ENCODE measurements at regions not wholly inside any gene's neighbourhood (a gene's known extent, or its start where the extent isn't known, plus 50 kb on each side); places are given as distances from the start of the nearest gene placed in this dataset.

GRCh38 chr1:164971391-164971790 is 385.1 kb downstream of the LMX1A start:
- H3K4me3 ChIP-seq (ENCODE audit: low read depth, low read length), result no peak overlapping the region
- no peak for TF ChIP-seq CTCF (IDR thresholded peaks at IDR 0.05; ENCODE audit: low read depth, low read length)

GRCh38 chr1:164969253-164969652 is 387.3 kb downstream of the LMX1A start:
- TF ChIP-seq CTCF (IDR thresholded peaks at IDR 0.05; ENCODE audit: low read depth, low read length), result no peak
- no peak overlapping the region for H3K4me3 ChIP-seq (ENCODE audit: low read depth, low read length)

GRCh38 chr1:164967300-164967699 is 389.2 kb downstream of the LMX1A start:
- TF ChIP-seq CTCF (IDR thresholded peaks at IDR 0.05; ENCODE audit: low read depth, low read length), result no peak
- no peak overlapping the region for H3K4me3 ChIP-seq (ENCODE audit: low read depth, low read length)

- no peak overlapping the region for H3K4me3 ChIP-seq (ENCODE audit: low read depth, low read length)
- no peak for TF ChIP-seq CTCF (IDR thresholded peaks at IDR 0.05; ENCODE audit: low read depth, low read length)
Observed at GRCh38 chr1:164961715-164962114, 394.8 kb downstream of the LMX1A start.

GRCh38 chr1:164958982-164959768 is 397.3 kb downstream of the LMX1A start:
- no peak overlapping the region for H3K4me3 ChIP-seq (ENCODE audit: low read depth, low read length)
- no peak for TF ChIP-seq CTCF (IDR thresholded peaks at IDR 0.05; ENCODE audit: low read depth, low read length)

- no peak overlapping the region for H3K4me3 ChIP-seq (ENCODE audit: low read depth, low read length)
- no peak for TF ChIP-seq CTCF (IDR thresholded peaks at IDR 0.05; ENCODE audit: low read depth, low read length)
Observed at GRCh38 chr1:164953815-164954214, 394.8 kb downstream of the PBX1 start.

- no peak overlapping the region for H3K4me3 ChIP-seq (ENCODE audit: low read depth, low read length)
- no peak for TF ChIP-seq CTCF (IDR thresholded peaks at IDR 0.05; ENCODE audit: low read depth, low read length)
Observed at GRCh38 chr1:164953098-164953497, 394.1 kb downstream of the PBX1 start.

Data from WI38 (cell line).